Amniotic epithelial cell (primary cell): ENCODE measurements at regions not wholly inside any gene's neighbourhood (a gene's known extent, or its start where the extent isn't known, plus 50 kb on each side); places are given as distances from the start of the nearest gene placed in this dataset.
"Not testable (repeated sequence)": the region's sequence is repeated elsewhere in the genome, so short reads cannot be mapped to it uniquely, and the experiment has no call there.

Experiments used
- DNase-seq: peaks from one replicate; pipeline ENCODE4 v3.0.0-alpha.2; 2010; ENCODE audit warnings: low read depth

DNA sequence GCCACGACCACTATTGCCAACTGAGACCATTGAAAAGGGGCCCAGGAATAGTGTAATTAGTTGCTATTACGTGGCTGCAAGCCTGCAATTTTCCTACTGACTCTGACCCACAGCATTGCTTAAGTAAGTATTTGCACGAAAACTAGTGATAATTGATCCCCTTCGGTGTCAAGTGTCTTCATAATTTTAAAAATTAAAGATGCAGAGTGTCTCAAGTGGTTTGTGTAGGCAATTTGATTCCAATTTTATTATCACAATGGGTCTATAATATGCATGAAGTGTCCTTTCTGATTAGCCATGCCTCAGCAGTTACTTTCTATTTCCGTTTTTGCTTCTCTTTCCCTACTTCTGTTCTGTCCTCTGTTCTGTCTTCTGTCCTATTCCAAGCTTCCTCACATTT, 259.2 kb downstream of the C3orf38 start:
- DNase-seq: no peak

DNA sequence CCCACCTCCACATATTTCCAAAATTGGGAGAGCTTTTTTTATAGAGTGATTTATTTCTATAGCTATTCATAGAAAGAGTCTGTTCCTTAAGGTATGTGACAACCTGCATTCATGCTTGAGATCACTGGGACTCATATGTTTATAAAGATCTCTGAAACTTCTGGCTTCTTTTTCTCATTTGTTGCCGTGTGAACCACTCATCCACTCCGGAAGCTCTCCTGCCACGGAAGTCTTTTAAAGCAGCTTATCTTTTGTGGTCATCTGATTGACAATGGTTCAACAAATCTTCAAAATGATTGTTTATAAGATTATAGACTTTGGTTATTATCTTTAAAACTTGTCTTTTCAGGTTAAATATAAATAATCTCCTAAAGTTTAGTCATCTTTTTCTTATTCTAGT, 260.5 kb downstream of the C3orf38 start:
- peak; percentile 15 for DNase-seq

DNA sequence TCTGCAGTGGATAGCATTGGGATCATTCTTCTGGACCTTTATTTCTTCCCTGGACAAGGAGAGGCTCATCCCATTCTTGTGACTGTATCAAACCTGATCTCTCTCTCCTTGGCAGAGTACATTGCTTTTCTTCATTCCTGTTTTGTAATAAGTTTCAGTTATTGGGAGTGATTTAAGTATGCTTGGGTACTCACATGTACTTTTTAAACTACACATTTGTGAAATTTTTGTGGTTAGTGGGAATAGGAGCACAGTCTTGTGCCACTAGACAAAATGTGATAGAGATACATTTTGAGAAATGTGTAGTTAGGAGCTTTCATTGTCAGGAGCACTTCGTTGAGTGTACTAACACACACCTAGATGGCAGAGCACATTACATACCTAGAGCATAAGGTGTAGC, 262.6 kb downstream of the C3orf38 start:
- DNase-seq: peak; percentile 19

DNA sequence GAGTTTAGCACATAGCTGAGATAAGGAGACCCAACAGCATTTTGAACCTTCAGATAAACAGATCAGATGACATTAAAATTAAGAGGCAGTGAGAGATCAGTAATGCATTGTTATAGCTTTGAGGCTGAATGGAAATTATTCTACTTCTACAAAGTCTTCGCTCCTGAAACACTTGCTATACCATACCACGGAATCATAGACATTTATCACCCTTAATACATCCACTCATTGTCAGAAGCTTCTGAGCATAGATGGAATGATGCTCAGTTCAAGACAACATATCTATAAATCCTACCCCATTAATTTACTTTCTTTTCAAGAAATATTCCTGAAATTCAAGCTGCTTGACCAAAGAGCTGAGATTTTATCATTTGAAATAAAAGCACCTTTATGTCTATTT, 266.7 kb downstream of the C3orf38 start:
- DNase-seq: no peak

DNA sequence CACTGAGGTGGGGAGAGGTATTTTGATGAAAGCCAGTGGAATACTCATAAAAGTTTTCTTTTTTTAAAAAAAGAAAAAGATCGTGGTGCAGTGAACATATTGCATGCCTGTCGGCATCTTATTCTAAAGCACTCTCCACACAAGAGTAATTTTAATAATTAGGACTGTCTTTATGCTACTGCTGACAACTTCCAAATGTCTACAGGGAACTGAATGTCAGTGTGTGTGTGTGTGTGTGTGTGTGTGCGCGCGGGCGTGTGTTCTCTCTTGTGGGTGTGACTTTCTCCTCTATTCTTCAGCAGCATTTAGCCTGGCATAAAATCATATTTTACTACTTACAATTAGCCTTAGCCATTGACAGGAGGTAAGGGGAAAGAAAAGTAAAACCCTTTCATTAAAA, 268.5 kb downstream of the C3orf38 start:
- DNase-seq: no peak

DNA sequence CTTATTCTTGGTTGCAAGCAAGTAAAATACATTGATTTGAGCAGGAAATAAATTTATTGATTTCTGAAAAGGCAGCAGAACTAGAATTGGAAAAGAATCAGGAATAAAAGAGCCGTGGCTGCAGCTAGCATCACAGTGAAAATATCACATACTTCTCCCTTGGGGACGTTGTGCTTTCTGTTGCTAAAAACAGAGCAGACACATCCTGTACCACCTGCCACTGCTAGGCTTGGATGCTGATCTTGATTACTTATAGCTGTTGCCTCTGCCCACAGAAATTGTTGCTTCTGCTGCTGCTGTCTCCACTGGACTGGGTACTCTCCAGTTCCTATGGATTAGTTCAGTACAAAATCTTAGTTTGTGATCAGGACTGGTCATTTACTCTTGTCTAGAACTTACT, 283.8 kb downstream of the C3orf38 start:
- no peak for DNase-seq

DNA sequence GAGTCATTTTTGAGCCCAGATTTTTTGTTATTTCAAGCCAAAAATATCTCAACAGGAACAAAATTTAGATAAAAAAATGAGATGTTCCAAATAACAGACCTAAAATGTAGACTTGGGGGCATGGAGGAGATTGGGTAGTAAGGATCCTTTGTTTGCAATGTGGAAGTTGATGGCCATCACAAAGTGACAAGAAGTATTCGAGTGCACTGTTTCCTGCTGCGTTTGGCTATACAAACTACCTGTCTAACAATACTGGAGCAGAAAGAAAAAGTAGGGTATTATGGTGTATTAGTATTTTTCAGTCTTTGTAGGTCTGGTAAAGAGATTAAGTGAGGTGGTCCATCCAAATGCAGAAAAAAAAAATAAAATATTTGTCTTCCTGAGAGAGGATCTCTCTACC, 284.2 kb downstream of the C3orf38 start:
- no peak for DNase-seq

DNA sequence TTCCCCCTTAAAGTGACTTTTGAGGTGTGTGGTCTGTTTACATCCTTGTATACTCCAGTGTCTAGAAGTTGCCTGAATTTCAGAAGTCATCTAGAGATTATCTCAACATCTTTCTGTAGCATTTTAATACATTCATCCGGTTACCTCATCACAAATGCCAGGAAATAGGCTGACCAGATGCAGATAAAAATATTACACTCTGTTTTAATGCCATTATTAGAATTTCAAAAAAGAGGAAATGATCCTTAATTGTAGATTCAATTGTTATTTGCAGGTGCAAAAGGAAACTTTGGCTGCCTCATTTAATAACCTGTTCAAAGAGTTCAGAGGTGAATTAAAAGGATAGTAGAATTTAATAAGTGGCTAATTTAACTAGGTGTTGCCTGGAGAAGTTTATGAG, 290.9 kb downstream of the C3orf38 start:
- peak; percentile 1 for DNase-seq

DNA sequence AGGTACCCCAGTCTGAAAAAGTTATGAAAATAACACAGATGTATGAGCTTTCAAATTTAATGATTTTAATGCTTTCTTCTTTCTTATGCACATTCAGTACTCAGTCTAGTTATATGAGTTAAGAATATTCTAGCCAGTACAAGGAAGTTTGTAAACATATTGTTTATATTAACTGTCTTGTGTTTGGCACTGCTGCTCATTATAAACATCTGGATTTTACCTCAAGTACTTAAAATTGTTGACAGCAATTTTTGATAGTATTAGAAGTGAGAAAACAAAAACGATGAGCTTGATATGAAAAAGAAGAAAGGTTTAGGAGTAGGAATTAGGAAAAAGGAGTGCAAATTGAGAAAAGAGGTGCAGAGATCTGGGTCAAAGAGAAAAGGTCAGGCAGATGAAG, 293.3 kb downstream of the C3orf38 start:
- DNase-seq: no peak

DNA sequence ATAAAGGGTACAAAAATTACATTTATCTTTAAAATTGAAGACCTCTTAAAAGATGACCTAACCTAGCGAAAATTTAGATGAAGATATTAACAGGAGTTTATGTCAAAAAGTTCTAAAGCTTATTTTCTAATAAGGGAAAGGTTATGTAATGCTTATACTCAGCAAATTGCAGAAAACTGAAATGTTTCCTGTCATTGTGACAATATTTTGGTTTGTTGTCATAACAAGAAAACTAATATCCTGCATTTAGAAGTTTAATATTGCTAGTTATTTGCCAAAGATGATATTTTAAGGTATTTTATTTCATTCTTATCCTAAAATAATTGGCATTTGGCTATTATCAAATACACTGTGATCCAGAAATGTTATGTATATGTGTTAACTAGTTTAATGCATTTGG, 294.5 kb downstream of the C3orf38 start:
- DNase-seq: no peak

DNA sequence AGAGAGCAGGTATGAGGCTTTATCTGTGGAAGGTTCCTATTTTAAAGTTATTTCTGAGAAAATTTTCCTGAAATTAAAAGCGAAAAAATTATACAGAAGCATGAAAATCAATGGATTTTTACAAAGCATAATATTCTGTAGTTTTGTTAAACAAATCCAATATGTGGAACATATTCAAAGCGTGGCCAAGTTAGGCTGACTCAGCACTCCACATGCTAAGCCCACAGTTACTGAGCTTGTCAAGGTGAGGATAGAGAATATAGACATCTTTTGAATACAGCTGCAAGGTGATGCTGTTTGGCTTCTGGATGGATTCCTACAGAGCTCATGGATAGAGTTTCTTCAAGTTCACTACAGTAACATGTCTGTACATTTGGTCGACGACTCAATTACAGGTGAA, 302.5 kb downstream of the C3orf38 start:
- no peak for DNase-seq

DNA sequence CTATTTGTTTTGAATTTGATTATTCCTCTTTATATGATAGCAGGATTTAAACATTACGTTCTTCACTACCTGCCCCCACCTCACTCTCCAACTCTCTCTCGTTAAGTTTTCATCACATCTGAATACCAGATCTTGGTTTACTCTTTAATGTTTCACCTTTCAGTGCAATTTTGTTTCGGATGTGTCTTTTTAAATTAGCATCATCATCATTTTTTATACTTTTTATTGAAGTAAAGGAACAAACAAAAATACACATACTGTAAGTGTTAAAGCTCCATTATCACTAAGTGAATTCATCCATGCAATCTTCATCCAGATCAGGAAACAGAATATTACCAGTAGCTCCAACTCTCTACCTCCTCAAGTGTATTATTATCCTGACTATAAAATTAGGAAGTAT, 310.6 kb downstream of the C3orf38 start:
- DNase-seq: no peak

DNA sequence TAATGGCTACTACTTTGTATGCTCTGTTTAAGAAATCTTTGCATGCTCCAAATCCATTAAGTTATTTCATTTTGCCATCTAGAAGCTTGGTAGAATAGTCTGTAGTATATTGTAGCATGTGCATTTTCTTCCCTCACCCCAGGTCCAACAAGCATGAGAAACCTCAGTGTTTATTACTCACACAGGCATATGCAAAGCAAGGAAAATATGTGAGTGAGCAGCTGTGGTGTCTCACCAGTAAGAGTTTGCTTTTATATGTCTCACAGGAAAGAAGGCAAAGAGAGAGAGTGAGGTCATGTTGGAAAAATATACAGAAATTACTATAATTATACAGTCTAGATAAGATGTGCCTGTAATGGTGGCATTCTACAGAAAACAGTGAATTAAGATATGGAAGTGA, 312.5 kb downstream of the C3orf38 start:
- DNase-seq: peak; percentile 11

DNA sequence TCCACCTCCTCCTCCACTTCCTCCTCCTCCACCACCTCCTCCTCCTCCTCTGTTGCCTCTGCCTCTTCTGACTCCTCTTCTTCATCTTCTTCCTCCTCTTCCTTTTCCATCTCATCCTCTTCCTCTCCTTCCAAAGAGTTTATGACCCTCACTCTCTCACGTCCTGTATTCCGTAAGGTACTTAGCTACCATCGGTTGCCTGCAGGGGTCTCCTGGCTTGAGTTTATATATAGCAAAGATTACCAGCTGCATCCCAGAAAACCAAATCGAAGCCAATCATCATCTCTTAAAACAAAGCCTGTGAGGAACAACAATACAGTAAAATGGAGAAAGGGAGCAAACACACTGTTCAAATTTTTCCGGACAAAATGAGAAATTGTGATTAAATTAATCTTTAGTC, 317.4 kb downstream of the C3orf38 start:
- DNase-seq: no peak

DNA sequence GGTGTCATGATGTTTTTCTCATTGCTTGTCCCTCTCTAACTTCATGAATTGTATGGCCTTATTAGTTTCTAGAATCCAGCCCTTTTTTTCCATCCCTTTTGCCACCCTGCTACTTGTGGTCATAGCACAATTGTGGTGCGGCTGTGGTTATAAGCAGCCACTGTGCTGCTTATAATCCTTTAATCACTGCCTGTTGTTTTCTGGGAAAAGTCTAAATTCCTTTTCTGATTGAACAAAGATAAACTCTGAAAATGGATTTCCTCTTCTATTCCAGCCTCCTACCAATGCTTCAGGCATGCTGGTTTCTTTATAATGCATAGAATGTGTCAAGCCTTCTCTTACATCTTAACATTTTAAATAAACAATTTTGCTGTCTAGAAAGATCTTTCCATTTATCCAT, 319.5 kb downstream of the C3orf38 start:
- DNase-seq: peak; percentile 33

DNA sequence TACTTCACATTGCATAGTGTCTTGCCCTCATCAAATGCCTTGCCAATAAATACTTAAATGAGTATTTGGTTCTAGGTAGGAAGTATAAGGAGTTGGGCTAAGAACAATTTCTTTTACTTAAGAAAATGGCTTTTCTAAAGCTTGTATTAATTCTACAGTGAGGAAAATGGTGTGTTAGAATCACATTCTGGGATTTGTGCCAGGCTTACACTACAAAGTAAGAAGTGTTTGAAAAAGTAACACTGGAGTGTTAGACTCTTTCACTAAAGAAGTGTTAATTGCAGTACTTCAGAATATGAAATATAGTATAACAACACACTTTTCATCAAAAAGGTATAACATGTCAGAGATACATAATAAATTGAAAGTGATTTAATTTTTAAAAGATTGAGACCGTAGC, 328.7 kb downstream of the C3orf38 start:
- DNase-seq: no peak

DNA sequence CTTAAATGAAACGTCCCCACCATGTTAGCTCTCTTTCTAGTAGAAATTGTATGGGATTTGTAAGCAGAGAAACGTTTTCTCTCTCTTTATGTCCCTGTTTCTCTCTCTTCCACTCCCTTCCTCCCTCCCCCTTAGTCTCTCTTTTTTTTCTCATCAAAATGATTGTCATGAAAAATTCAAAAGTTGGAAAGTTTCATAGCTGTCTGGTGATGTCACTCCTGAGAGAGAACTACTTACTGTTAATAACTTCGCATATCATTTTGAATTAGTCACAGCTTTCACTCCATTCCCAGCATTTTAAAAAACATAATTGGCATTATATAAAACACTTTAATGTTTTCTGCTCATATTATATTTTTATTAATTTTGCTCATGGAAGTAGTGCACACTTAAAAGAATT, 331.1 kb downstream of the C3orf38 start:
- DNase-seq: peak; percentile 51

DNA sequence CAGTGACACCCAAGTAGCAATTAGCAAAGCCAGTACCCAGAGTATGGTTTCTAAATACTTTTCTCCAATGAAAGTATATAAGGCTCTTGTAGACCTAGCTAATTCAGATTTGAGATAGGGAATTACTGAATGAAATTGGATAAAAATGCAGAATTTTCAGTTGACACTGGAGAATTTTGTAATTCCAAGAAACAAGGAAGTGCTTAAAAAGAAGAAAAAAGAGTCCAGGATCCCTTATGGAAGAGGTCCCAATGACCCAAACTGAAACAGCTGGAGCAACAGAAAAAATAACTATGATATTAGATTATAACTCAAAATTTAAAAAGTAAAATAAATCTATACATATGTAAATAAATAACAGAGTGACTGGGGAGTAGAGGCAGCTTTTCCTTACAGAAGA, 335.2 kb downstream of the C3orf38 start:
- DNase-seq: no peak

DNA sequence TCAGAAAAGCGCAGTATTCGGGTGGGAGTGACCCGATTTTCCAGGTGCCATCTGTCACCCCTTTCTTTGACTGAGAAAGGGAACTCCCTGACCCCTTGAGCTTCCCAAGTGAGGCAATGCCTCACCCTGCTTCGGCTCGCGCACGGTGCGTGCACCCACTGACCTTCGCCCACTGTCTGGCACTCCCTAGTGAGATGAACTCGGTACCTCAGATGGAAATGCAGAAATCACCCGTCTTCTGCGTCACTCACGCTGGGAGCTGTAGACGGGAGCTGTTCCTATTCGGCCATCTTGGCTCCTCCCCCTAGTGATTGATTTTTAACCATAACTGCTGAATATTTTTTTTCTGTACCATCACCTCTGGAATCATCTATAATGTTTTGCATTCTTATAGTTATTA, 359.1 kb downstream of the C3orf38 start:
- not testable (repeated sequence) for DNase-seq

DNA sequence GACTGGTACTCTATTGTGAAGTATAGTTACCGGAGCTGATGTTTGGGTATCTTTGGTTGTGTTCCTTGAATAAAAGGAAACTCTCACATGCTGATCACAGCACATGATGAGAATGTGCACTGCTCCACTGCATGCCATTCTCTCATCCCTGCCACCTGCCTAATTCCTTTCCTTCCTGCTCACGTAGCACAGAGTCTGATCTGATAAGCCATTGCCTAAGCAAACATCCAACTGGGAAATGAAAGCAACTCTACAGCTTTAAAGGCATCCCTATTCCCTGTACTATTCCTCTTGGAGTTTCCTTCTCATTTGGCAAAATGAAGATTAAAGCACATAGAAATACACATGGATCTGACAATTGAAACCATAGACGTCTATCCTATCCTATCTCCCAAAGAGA, 359.8 kb downstream of the C3orf38 start:
- DNase-seq: no peak

DNA sequence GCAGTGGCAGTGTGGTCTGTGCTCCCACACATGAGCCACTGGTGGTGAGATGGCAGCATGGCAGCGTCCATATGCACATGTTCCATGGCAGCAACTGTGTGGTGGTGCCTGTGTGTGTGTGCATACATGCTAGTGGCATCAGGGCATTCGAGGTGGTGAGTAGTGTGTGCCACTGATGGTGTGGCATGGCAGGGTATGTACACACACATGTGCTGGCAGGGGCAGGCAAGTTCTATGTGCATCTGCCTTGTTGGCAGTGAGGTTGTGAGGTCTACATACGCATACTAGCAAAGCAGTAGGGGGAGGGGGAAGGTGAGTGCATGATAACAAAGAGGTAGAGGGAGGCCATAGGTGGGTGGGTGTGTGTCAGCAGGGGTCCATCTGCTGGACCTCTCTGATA, 378.7 kb downstream of the C3orf38 start:
- no peak for DNase-seq

DNA sequence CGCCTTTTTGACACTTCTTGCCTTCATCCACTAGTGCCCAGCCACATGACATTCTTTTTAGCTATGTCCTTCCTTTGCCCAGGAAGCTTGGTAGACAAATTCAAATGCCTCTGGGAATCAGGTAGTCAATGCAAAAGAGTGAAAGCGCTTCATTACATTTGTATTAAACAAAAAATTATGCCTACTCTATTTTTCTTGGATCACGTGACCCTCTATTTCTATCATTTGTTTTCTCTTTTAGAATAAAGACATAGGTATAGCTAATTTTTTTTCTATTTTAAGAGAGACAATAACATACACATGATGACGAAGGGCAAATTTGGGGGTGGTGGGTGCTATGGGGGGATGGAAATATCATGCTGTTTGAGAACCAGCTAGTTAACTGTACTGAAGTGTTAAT, 384.8 kb downstream of the C3orf38 start:
- no peak for DNase-seq

DNA sequence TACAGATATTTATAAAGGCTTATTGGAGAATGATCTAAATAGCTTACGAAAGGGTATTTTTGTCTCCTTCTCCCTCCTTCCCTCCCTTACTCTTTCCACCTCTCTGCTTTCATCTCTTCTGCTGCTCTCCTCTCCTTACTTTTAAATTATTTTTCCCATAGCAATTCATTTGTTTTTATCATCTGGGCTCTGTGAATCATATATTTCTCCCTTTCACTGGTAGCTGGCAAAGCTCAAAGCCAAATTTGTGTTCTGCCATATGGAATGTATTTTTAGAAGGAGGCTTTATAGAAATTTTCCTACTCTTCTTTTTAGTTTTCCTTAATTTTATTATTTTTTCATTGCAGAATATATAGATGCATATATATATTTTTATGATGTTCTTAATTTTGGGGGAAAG, 385.8 kb downstream of the C3orf38 start:
- no peak for DNase-seq

DNA sequence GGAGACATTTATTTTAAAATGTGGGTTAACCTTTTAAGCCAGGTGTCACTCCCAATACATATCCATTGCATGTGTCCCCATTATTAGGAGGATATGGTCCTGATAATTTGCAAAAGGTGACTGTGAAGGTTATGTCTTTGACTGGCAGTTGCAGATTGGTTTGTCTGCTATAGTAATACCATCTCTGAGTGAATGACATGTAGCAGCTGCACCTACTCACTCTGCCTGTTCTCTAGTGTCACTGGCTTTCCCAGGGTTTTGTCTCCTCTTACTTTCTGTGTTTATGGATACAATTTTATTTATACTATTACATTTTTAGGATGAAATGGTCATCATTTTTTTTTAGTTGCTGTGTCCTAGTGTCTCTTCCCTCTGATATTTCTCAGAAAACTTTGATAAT, 393.2 kb downstream of the C3orf38 start:
- DNase-seq: no peak

DNA sequence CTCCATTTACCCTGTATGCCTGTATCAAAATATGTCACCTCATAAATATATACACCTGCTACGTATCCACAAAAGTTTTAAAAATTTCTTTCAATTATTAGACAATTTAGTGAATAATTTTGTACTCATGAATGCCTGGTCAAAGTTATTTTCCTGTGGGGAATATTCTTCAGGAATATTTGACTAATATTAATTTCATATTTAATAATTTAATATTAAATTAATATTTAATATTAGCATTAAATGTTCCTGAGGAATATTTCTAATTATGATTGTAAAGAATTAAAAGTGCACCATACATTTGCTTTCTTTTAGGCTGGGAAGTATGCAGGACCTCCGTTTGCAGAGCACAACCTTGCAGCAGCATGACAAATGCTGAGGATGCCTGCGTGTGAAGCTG, 422.7 kb downstream of the C3orf38 start:
- DNase-seq: no peak
